ENCODE measurements at regions not wholly inside any gene's neighbourhood (a gene's known extent, or its start where the extent isn't known, plus 50 kb on each side); places are given as distances from the start of the nearest gene placed in this dataset.
"Not testable (repeated sequence)": the region's sequence is repeated elsewhere in the genome, so short reads cannot be mapped to it uniquely, and the experiment has no call there.

DNA sequence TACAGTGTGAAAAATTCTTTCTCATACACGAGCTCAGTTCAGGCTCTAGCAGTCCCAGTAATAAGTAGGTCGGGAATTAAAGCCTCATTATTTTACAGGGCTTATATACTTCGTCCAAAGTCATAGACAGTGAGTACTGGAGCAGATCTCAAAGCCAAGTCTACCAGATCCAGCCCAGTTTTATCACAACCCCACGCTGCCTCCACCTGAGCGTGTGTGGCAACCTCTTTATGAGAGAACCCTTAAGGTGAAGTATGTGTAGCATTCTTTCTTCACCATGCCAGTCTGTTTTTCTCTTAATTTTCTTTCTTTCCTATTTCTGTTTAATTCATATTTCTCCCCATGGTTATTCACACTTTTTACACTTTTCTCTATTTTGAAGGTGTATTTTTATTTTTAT, 574.6 kb upstream of the ARPP21 start:
- DNase-seq: no peak

DNA sequence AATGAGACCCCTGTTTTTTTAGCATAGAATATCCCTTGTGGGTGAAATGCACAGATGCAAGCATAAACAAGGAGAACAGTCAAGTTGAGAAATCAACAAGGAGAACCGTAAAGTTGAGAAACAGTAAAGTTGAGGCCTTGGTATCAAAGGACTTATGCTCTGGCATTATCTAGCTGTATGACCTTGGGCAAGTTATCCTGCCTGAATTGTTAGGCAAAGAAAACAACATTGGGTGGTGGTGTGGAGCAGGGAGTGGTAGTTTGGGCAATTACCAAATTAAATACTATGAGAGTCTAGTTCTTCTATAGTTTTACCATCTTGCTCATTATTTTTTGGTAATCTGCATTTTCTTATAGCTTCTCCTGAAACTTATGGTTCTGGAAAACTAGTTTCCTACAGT, 573.4 kb upstream of the ARPP21 start:
- no peak for DNase-seq

DNA sequence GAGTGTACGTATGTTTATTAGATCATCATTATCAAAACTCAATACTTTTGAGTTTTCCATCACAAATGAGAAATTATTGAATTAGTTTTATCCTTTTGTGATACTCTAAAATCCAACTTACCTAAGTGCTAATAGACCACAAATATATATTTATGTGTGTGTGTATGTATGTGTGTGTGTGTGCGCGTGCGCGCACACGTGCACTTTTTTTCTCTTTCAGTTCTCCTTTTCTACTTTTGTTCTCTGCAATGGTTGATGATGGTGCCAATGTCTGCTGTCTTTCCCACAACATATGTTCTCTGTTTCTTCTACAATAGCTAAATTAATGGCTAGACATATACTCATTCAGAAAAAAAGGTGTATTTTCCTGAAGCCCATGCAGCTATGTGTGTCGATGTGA, 571.6 kb upstream of the ARPP21 start:
- no peak for DNase-seq

DNA sequence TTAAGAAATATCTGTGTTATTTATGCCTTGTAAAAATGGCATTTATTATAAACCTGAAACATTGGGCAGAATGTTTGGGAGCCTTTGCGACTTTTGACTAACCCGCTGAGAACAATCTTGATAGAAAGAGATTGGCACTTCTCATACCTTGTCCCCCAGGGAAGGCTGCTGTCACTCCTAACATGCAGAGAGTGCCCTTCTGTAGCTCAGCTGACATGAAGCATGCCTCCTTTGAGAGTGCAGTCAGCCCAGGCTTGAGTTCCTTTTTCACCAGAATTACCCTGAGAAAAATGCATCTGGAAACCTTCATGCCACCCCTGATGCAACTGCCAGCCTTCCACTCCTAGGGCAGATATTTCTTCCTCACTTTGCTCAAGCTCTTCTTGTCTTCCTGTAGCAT, 569.2 kb upstream of the ARPP21 start:
- no peak for DNase-seq

DNA sequence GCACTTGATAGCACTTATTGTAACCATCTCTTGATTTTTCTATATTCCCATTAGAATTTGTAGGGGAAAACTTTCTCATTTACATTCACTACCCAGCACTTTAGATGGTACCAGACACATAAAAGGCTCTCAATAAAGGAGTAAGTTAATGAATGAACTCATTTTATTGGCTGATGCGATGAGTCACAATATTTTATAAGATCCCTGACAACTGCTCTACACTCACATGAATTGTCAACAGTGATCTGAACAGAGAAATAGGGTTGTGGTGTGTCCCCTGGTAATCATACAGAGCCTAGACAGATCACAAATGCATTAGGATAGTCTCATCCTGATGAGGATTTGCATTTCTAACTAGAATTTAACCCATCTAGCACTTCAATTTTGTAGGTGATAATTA, 567.6 kb upstream of the ARPP21 start:
- no peak for DNase-seq

DNA sequence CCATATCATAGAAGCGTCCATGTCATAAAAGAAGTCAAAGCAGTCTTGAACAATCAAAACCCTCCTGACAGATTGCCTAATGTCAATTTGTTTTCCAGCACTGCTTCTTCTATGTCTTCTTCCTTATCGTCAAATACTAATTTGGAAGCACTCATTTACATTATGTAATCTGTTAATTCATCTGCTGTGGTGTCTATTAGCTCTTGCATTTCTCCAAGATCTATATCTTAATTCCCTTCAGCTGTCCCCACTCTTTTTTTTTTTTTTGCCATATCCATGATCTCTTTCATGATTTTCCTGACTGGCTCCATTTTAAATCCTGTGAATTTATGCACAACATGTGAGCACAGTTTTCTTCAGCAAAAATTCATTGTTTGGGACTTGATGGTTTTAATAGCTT, 560.5 kb upstream of the ARPP21 start:
- DNase-seq: no peak

DNA sequence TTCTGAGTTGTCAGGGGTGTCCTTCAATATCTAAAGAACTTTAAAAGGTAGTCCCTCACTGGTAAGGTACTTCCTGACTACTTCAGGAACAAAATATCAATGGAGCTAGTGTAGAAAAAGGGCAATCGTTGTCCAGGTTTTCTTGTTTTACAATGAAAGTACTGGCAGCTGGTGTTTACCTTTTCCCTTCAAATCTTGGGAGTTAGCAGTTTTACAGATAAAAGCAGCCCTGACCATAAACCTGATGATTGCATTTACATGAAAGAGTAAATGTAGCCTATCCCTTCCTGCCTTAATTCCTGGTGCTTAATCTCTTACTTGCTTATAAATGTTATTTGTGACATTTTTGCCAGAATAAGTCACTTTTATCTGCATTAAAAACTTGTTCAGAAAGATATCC, 559.9 kb upstream of the ARPP21 start:
- no peak for DNase-seq

DNA sequence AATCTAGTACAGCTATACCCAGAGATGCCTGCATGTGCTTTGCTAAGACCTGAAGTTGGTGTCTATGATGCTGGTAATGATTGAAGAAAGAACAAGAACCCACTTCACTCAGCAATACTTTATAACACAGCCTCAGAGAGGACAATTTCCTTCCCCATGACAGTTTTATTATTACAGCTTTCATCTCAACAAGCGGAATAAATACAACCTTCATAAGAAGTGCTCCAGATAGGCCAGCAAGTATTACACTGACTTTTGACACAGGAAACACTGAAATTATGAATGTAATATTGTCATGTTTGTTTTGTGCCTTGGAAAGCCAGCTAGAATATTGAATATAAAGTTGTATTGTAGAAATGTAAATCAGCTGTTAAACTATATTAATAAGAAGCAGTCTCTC, 557.4 kb upstream of the ARPP21 start:
- no peak for DNase-seq

DNA sequence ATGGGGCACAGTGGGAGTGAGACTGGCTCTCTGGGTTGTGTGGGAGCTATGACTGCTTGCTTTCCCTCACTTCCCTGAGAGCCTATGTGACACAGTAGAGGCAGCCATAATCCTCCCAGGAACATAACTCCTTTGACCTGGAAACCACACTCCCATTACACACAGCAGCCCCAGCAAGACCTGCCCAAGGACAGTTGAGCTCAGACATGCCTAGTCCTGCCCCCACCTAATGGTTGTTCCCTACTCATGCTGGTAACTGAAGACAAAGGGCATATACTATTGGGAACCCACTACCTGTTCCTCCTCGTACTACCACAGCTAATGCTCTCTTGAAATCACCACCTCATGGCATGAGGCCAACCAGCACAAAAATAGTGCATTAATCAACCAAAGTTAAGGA, 550.4 kb upstream of the ARPP21 start:
- peak; percentile 14 for DNase-seq

DNA sequence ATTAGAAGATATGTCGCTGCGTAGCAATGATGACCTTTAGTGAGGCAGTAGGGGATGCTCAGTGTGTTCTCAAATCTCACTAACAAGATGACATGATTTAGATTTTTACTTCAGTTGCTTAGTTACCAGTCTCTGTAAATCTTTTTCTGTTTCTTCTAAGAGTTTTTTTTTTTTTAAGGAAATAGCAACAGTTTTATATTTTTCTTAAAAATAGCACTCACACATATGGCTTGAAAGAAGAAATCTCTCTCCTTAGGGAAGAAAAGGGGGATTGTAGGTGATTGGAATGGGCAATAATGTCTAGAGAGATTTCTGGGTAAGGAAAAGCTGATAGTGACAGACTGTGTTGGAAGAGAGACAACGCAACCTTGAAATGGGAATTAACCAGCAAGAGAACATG, 524.6 kb upstream of the ARPP21 start:
- DNase-seq: no peak

DNA sequence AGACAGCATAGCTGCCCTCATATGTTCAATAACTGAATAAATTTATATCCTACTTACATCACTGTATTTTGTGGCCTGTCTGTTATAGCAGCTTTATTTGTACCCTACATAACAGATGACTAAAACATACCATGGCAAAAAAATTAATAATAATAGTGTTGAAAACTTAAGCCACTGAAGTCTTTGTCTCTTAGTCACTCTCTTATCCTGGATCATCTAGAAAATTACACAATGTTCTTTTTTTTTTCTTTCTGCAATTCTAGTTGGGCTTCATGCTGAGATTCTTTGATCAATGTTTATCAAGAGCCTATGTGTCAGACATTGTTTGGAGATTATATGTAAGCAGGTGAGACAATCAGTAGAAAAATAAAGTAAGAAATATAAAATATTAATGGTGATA, 519.3 kb upstream of the ARPP21 start:
- DNase-seq: no peak

DNA sequence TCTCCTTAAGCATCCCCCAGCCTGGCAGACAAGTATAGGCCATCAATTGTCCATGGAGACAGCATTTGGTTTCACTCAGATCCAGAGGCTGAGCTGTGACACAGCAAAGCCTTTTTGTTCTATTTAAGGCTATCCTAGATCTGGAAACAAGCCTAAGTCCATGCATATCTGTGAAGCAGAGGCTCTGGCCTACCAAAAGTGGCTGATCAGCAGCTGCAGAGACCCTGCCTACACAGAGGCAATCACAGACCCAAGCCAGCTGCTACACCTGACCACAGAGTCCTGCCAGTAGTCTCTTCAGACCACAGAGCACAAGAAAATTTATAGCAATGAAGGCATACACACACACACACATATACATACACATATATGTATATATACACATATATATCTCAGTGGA, 501.7 kb upstream of the ARPP21 start:
- no peak for DNase-seq

DNA sequence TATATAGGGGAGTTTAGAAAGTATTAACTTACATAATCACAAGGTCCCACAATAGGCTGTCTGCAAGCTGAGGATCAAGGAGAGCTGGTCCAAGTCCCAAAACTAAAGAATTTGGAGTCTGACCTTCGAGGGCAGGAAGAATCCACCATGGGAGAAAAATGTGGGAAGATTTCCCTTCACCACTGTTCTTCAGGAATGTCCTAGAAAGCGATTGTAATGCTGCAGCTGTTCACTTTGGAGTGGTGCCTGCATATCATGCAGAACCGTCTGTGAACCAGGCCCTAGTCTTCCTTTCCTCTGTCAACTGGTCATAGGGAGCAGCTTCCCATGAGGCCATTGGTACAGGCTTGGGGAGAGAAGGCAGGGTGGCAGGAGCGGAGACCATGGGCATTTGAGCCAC, 497.9 kb upstream of the ARPP21 start:
- no peak for DNase-seq

DNA sequence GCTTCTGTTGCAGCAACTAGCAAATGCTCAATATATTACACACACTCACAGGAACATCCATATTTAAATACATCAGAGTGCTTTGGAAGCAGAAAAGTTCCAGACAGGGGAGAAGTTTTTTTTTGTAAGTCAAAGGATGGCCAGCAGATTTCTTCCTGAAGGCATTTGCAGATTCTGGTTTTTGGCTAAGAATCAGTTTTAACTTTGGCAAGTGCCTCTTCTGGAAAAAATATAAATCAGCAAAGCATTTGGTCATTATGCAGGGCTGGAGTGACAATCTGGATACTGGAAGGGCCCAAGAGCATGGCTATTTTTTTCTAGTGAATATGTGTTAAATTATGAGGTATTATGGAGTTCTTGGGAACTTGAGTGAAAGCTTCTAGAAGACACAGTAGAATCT, 495.3 kb upstream of the ARPP21 start:
- DNase-seq: no peak

DNA sequence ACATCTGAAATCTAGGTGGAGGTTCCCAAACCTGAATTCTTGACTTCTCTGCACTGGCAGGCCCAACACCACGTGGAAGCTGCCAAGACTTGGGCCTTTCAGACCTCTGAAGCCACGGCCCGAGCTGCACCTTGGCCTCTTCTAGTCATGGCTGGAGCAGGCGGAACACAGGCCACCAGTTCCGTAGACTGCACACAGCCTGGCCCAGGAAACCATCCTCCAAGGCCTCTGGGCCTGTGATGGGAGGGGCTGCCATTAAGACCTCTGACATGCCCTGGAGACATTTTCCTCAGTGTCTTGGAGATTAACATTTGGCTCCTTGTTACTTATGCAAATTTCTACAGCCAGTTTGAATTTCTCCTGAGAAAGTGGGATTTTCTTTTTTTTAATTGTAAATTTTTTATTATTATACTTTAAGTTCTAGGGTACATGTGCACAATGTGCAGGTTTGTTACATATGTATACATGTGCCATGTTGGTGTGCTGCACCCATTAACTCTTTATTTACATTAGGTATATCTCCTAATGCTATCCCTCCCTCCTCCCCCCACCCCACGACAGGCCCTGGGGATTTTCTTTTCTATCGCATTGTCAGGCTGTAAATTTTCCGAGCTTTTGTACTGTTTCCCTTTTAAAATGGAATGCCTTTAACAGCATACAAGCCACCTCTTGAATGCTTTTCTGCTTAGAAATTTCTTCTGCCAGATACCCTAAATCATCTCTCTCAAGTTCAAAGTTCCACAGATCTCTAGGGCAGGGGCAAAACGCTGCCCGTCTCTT, 492.9 kb upstream of the ARPP21 start:
- not testable (repeated sequence) for DNase-seq

DNA sequence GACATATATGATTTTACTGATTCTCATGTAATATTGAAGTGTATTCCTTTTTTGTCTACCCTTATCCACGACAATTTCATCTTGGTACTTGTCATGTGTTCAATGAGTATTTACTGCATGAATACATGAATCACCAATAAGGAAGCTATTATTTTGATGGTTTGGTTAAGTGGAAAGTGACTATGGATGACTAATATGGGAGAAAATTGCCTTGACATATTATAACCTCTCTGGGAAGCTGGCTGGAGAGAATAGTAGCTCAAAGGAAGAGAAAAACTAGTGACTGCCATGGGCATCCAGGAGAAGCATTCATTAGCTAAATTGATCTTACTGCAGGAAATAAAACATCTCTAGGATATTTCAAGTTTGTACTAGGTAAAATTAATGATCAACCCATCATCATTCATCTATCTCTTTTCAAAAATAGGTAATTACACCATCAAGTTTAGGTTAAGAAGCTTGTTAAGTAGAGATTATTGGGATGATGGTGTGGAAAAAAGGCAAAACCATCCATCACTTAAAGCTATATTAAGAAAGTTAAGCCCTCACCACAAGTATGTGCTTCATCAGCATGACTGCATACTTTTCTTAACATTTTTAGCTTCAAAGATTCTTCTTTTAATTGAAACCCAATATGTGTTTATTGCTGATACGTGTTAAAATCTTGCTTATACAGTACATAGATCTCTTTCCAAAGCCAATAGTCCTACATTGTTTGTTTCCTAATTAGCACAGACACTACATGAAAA, 455.2 kb upstream of the ARPP21 start:
- DNase-seq: no peak

DNA sequence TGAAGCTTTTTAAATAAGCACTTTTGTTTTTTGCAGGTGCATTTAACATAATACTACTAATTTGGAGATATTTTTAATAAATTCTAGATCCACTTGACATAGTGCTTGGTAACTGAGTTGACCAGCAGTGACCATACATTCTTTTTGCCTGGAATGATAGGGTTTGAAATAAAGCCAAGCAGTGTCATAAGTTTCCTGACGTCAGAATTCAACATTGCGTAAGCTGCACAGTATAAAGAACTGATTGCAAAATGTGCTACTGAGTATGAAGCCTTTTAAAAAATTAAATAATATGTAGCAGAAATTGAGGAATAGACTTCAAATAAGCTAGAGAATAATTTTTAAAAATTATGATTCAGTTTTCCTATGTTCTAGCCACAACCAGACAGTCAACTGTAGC, 454.6 kb upstream of the ARPP21 start:
- no peak for DNase-seq

DNA sequence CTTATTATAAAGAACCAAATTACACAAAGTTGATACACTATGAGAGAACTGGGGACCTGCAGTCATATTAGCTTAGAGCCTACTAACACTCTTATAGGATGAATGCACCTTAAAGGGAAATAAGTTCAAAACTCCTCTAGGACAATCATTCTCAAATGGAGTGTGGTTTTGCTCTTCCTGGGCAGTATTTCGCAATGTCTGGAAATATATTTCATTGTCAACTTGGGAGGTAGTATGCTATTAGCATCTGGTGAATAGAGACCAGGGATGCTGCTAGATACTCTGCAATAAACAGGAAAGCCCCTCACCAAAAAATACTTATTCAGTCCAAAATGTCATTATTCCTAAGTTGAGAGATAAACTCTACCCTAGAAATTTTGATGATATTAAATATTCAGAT, 451.4 kb upstream of the ARPP21 start:
- DNase-seq: no peak

DNA sequence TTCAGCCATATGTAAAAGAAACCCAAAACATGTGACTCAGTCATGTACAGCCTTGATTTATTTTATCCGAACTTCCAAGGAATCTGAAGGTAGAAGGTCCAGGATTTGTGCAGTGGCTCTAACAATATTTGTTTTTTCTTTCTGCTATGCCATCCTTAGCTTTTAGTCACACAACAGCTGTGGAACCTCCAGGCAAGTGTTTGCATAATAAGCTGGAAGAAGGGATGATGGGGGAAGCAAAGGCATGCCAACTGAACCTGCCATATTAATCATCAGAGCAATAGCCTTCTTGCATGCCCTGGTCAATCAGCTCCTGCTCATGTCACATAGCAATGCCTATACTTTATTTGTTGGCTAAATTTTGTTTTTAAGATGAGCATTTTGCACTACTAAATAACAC, 444.7 kb upstream of the ARPP21 start:
- DNase-seq: no peak

DNA sequence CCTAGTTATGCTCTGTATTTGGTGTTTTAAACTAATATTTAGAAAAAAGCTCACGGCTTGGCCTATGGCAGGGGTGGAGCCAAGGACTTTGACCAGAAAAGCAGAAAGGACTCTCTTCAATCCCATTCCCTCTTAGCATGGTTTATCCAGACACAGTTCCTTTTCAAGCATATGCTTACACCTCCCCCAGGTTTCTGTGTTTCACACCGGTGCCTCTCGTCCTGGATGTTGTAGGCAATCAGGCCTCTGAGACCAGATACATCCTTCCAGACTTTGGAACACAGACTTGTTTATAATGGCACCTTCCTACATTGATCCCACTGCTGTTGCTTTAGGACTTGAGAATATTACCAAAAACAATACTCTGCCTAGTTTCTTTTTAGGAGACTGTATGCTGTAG, 440.5 kb upstream of the ARPP21 start:
- DNase-seq: no peak

DNA sequence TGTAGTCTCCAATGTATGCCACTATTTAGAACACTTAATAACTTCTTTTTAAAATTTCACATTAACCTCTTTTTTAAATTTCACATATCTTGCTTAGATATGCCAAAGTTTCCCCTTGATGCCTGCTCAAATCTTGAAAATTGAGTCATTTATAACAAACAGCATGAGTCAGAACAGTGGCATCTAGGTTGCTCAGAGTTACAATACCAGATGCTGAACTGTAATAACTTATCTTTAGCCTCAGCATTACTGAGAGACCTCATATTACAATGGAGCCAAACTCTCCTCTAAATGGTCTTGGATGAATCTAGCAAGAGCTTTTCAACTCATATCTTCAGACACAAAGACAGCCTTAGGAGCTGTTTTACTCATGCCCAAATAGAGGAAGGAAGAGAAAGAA, 439.3 kb upstream of the ARPP21 start:
- no peak for DNase-seq

DNA sequence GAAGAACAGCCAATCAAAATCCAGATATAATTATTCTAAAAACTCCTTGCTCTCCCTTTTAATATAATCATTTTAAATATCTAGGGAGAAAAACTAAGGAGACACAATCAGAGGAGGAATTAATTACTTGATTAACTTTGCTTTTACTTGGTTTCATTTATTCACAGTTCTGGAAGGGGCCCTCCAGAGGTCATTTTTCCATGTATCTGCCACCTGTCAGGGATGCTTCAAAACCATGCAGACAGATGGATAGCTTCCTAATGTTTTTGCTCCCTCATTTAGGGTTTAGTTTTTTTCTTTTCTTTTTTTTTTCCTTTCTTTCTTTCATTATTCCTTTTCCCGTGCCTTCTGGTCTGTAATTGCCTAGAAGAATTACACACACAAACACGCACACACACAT, 438.1 kb upstream of the ARPP21 start:
- DNase-seq: peak; percentile 57

DNA sequence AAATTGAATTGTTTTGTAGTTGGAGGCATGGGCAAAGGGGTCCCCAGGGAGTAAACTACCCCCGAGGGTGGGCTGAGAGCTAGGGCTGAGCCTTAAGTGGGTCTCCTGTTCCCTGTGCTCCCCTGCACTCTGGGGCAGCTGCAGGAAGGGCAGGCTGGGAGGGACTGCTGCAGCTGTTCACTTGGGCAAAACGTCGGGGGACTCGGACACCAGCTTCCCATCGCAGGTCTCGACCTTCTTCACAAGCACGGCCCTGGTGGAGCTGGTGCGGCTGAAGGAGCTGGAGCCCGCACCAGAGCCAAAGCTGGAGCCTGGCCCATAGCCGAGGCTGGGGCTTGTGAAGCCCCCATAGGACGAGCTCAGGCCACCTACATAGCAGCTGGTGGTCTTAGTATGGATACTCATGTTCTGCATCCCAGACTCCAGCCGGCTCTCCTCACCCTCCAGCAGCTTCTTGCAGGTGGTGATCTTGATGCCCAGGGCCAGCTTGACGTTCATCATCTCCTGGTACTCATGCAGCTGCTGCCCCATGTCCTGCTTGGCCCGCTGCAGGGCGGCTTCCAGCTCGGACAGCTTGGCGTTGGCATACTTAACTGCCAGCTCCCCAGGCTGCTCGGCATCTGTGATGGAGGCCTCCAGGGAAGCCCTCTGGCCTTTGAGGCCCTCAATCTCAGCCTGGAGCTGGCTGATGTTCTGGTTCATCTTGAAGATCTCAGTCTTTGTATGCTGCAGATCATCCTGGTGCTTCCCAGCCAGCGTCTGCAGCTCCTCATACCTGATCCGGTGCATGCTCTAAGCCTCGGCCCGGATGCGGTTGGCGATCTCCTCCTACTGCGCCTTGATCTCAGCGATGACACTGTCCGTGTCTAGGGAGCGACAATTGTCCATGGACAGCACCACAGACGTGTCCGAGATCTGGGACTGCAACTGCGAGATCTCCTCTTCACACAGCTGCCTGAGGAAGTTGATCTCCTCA, 423.5 kb upstream of the ARPP21 start:
- DNase-seq: no peak

All from NCI-H2171 treated with DMSO at 0.1 percent for 48 hours (cell line).